DND-41 (cell line): ENCODE measurements at regions not wholly inside any gene's neighbourhood (a gene's known extent, or its start where the extent isn't known, plus 50 kb on each side); places are given as distances from the start of the nearest gene placed in this dataset.

Source experiments
- ATAC-seq: fragments of 200-7000 bp; cut with Tn5 transposase; 3 replicates; pipeline ENCODE4 v1.9.1; 2021; ENCODE audit warnings: low read depth; ENCODE audit not compliant: insufficient read depth
- DNase-seq: peaks from one replicate; pipeline ENCODE4 v3.0.0-alpha.2; 2020
- H2AFZ ChIP-seq: 2 replicates; pipeline ENCODE4 v1.6.0; 2012; ENCODE audit warnings: low read depth, low read length
- H3K27ac ChIP-seq: 2 replicates; pipeline ENCODE4 v1.5.1; 2012; ENCODE audit warnings: low read length, inconsistent platforms
- H3K27me3 ChIP-seq: fragments of 200-600 bp; sonication (generic); 2 replicates; pipeline ENCODE4 v1.6.0; 2012; ENCODE audit warnings: low read length, mild to moderate bottlenecking, inconsistent platforms; ENCODE audit not compliant: insufficient read depth, poor library complexity
- H3K36me3 ChIP-seq: 2 replicates; pipeline ENCODE4 v1.5.1; 2012; ENCODE audit warnings: low read length, inconsistent platforms; ENCODE audit not compliant: insufficient read depth
- H3K4me1 ChIP-seq: 2 replicates; pipeline ENCODE4 v1.5.1; 2012; ENCODE audit warnings: mild to moderate bottlenecking, low read length; ENCODE audit not compliant: insufficient read depth
- H3K4me2 ChIP-seq: 2 replicates; pipeline ENCODE4 v1.6.0; 2012; ENCODE audit warnings: mild to moderate bottlenecking, moderate library complexity, low read length, inconsistent platforms; ENCODE audit not compliant: insufficient read depth
- H3K4me3 ChIP-seq, 2 experiments: fragments of 200-600 bp in 1 of 2; shearing (Covaris generic) in 1 of 2; 2 replicates each; pipeline ENCODE4 v1.5.1; 2012 to 2016; ENCODE audit warnings: inconsistent platforms in 2 of 2, low read length in 2 of 2, mild to moderate bottlenecking in 2 of 2, low read depth in 1 of 2, moderate library complexity in 1 of 2
- H3K79me2 ChIP-seq: 2 replicates; pipeline ENCODE4 v1.6.0; 2012; ENCODE audit warnings: low read length, inconsistent platforms; ENCODE audit not compliant: insufficient read depth
- H3K9ac ChIP-seq: 2 replicates; pipeline ENCODE4 v1.6.0; 2012; ENCODE audit warnings: low read depth, mild to moderate bottlenecking, inconsistent platforms, low read length, moderate library complexity
- H3K9me3 ChIP-seq: 2 replicates; pipeline ENCODE4 v1.5.1; 2012; ENCODE audit warnings: low read length, moderate library complexity, mild to moderate bottlenecking, inconsistent platforms; ENCODE audit not compliant: insufficient read depth, severe bottlenecking
- H4K20me1 ChIP-seq: 2 replicates; pipeline ENCODE4 v1.6.0; 2012; ENCODE audit warnings: low read length; ENCODE audit not compliant: insufficient read depth
- CTCF ChIP-seq: IDR thresholded peaks from 2 replicates; pipeline ENCODE4 v1.5.1; 2012; ENCODE audit warnings: borderline replicate concordance, low read length, moderate library complexity, mild to moderate bottlenecking; ENCODE audit not compliant: poor library complexity, severe bottlenecking; ENCODE audit errors: extremely low read depth
- EZH2 ChIP-seq: IDR thresholded peaks from 3 replicates; pipeline ENCODE4 v1.6.1; 2012; ENCODE audit warnings: borderline replicate concordance, low read depth, mild to moderate bottlenecking, moderate library complexity, low read length, inconsistent platforms; ENCODE audit not compliant: severe bottlenecking

GRCh38 chr18:26646901-26647300 lies 98.5 kb upstream of the KCTD1 start:
- Histone ChIP-seq H3K27me3 (no peaks in the 10 kb centered on the region), H3K36me3 (no peaks in the 10 kb centered on the region), H3K4me2 (no peak overlapping the region), H4K20me1 (no peaks in the 10 kb centered on the region), H3K79me2 (peaks cover 7% of the 10 kb centered on the region; the same call in 1 of the 2 replicates), H3K4me3 (no peak overlapping the region), H2AFZ (no peak overlapping the region), H3K9me3 (no peaks in the 10 kb centered on the region), H3K9ac (no peak overlapping the region), H3K27ac (no peak overlapping the region), H3K4me1 (peaks cover 21% of the 10 kb centered on the region)
- ATAC-seq, result peak; percentile 49
- TF ChIP-seq EZH2 (no peak), CTCF (no peak)
- no peak for DNase-seq

DNA sequence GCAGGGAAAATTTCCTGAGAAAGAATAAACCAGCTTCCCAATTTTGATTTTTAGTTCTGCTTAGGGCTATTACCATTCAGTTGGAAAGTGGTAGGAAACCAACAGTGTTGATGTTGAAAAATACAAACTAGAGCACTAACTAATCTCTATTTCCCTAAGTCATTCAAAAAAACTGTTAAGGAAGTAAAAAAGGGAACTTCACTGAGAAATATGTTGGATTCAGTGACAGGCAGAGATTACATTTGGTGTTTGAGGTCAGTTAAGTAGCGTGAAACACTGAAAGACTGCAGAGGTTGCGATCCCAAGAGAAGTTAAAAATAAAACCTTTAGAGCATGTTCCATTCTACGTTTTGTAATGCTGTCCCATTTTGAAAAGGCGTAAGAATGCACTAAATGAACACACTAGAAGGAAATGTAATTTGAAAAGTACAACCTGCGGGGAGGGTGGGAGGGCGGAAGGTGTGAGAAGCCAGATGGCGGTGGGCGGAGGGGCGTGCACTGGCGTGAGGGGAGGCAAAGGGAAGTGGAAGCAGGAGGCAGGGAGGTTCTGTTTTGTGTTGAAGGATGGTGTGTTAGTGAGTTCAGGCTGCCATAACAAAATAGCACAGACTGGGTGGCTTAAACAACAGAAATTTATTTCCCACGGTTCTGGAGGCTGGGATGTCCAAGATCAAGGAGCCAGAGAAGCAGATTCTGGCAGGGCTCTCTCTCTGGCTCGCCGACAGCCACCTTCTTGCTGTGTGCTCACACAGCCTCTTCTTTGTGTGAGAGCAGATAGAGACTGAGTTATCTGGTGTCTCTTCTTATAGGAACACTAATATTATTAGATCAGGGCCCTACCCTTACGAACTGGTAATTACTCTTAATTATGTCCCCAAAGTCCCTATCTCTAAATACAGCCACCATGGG lies 94.3 kb upstream of the KCTD1 start:
- Histone ChIP-seq H2AFZ (no peak overlapping the region), H3K36me3 (no peaks in the 10 kb centered on the region), H3K27me3 (no peaks in the 10 kb centered on the region), H3K9me3 (no peaks in the 10 kb centered on the region), H4K20me1 (no peaks in the 10 kb centered on the region), H3K79me2 (no peaks in the 10 kb centered on the region), H3K27ac (no peak overlapping the region), H3K9ac (no peak overlapping the region), H3K4me2 (no peak overlapping the region), H3K4me3 (no peak overlapping the region), H3K4me1 (peaks cover 2% of the 10 kb centered on the region; the same call in 1 of the 2 replicates)
- ATAC-seq (no peak), DNase-seq (no peak)
- TF ChIP-seq EZH2, result no peak
- TF ChIP-seq CTCF, result no peak

- no peak for TF ChIP-seq EZH2
- no peak for TF ChIP-seq CTCF
- Histone ChIP-seq H3K79me2 (no peaks in the 10 kb centered on the region), H3K27ac (no peak overlapping the region), H4K20me1 (no peaks in the 10 kb centered on the region), H3K9me3 (no peaks in the 10 kb centered on the region), H2AFZ (no peak overlapping the region), H3K4me3 (no peak overlapping the region), H3K36me3 (no peaks in the 10 kb centered on the region), H3K4me2 (no peak overlapping the region), H3K4me1 (peaks cover 15% of the 10 kb centered on the region), H3K27me3 (no peaks in the 10 kb centered on the region), H3K9ac (no peak overlapping the region)
- ATAC-seq (no peak), DNase-seq (no peak)
These were observed 92.2 kb upstream of the KCTD1 start for GRCh38 chr18:26640541-26640940.
